Smooth muscle cell (in vitro differentiated cells): ENCODE measurements at regions not wholly inside any gene's neighbourhood (a gene's known extent, or its start where the extent isn't known, plus 50 kb on each side); places are given as distances from the start of the nearest gene placed in this dataset.

Experiments
- DNase-seq: peaks from one replicate; lab custom pipeline; 2025; ENCODE audit not compliant: unreplicated experiment; lab: John Stamatoyannopoulos, UW
- H2AFZ ChIP-seq: fragments of 200-600 bp; sonication (generic); 2 replicates; pipeline ENCODE4 v1.6.0; 2016; ENCODE audit warnings: antibody characterized with exemption, low read depth, mild to moderate bottlenecking
- H3F3A ChIP-seq: fragments of 200-600 bp; sonication (generic); 2 replicates; pipeline ENCODE4 v1.6.0; 2017; ENCODE audit warnings: antibody characterized with exemption, low read depth
- H3K27ac ChIP-seq: fragments of 200-600 bp; sonication (generic); 2 replicates; pipeline ENCODE4 v1.5.1; 2016; ENCODE audit warnings: low read depth, mild to moderate bottlenecking
- H3K27me3 ChIP-seq: fragments of 200-600 bp; sonication (generic); 2 replicates; pipeline ENCODE4 v1.6.1; 2016; ENCODE audit warnings: low read depth, mild to moderate bottlenecking
- H3K36me3 ChIP-seq: fragments of 200-600 bp; sonication (generic); 2 replicates; pipeline ENCODE4 v1.5.1; 2016; ENCODE audit warnings: low read depth
- H3K4me1 ChIP-seq: fragments of 200-600 bp; sonication (generic); 2 replicates; pipeline ENCODE4 v1.5.1; 2016; ENCODE audit warnings: low read depth
- H3K4me2 ChIP-seq: fragments of 200-600 bp; sonication (generic); 2 replicates; pipeline ENCODE4 v1.6.0; 2016; ENCODE audit warnings: mild to moderate bottlenecking
- H3K4me3 ChIP-seq: fragments of 200-600 bp; sonication (generic); 2 replicates; pipeline ENCODE4 v1.5.1; 2016; ENCODE audit warnings: mild to moderate bottlenecking
- H3K79me2 ChIP-seq: fragments of 200-600 bp; sonication (generic); 2 replicates; pipeline ENCODE4 v1.6.0; 2016; ENCODE audit warnings: low read depth, mild to moderate bottlenecking
- H3K9ac ChIP-seq: fragments of 200-600 bp; sonication (generic); 2 replicates; pipeline ENCODE4 v1.6.0; 2016; ENCODE audit warnings: low read depth
- H3K9me3 ChIP-seq: fragments of 200-600 bp; sonication (generic); replicated peaks from 2 replicates; pipeline ENCODE4 v1.5.1; 2016; ENCODE audit warnings: low read depth
- H4K20me1 ChIP-seq: fragments of 200-600 bp; sonication (generic); 2 replicates; pipeline ENCODE4 v1.6.0; 2016; ENCODE audit warnings: low read depth
- CTCF ChIP-seq: fragments of 200-600 bp; sonication (generic); IDR thresholded peaks from 2 replicates; pipeline ENCODE4 v1.5.1; 2017; ENCODE audit warnings: borderline replicate concordance, mild to moderate bottlenecking, antibody characterized with exemption; ENCODE audit not compliant: insufficient read depth, poor library complexity, severe bottlenecking
- WGBS: methylation state at CpG from one replicate; pipeline ENCODE4 v1.1.7; 2016; ENCODE audit warnings: low lambda C conversion rate; 5-methylcytosine and 5-hydroxymethylcytosine counted together

GRCh38 chr1:38536089-38536488 lies 323.5 kb downstream of the RRAGC start:
- no peak for DNase-seq
- H3K36me3 ChIP-seq, result no peaks in the 10 kb centered on the region
- no peak for TF ChIP-seq CTCF
- H2AFZ ChIP-seq, result no peak overlapping the region
- H3K27ac ChIP-seq, result no peak overlapping the region
- H3K4me2 ChIP-seq, result no peak overlapping the region
- H3K9ac ChIP-seq, result no peak overlapping the region
- H3K4me1 ChIP-seq, result no peaks in the 10 kb centered on the region
- H3K4me3 ChIP-seq, result no peak overlapping the region
- no peaks in the 10 kb centered on the region for H4K20me1 ChIP-seq
- no peaks in the 10 kb centered on the region for H3K79me2 ChIP-seq
- H3F3A ChIP-seq, result no peaks in the 10 kb centered on the region
- 92% methylated on average over 4 of the region's 4 CpGs for WGBS
- no peaks in the 10 kb centered on the region for H3K9me3 ChIP-seq
- H3K27me3 ChIP-seq, result no peaks in the 10 kb centered on the region

DNA sequence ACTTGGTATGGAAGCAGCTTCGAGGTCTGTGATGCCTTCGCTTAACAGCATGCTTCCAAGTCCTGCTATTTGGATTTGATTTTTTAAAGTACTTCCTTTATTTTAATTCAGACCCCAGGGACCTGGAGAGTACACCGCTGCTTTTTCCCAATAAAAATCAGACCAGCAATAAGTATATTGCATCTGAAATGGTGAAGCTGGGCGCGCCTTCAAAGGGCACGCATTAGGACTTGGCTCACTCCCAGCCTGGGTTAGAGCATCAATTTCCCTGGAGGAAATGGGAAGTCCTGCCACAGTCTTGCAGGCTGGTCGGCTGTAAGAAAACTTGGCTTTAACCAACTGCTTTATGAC lies 325.1 kb downstream of the RRAGC start:
- no peaks in the 10 kb centered on the region for H4K20me1 ChIP-seq
- DNase-seq, result no peak
- no peak overlapping the region for H3K27ac ChIP-seq
- H3K79me2 ChIP-seq, result no peaks in the 10 kb centered on the region
- no peak overlapping the region for H3K4me2 ChIP-seq
- no peak overlapping the region for H3K4me3 ChIP-seq
- H3K9me3 ChIP-seq, result no peaks in the 10 kb centered on the region
- H3K9ac ChIP-seq, result no peak overlapping the region
- no peak overlapping the region for H2AFZ ChIP-seq
- H3F3A ChIP-seq, result no peaks in the 10 kb centered on the region
- H3K4me1 ChIP-seq, result no peaks in the 10 kb centered on the region
- no peak for TF ChIP-seq CTCF
- H3K36me3 ChIP-seq, result no peaks in the 10 kb centered on the region
- 96% methylated on average over 7 of the region's 7 CpGs for WGBS
- no peaks in the 10 kb centered on the region for H3K27me3 ChIP-seq

DNA sequence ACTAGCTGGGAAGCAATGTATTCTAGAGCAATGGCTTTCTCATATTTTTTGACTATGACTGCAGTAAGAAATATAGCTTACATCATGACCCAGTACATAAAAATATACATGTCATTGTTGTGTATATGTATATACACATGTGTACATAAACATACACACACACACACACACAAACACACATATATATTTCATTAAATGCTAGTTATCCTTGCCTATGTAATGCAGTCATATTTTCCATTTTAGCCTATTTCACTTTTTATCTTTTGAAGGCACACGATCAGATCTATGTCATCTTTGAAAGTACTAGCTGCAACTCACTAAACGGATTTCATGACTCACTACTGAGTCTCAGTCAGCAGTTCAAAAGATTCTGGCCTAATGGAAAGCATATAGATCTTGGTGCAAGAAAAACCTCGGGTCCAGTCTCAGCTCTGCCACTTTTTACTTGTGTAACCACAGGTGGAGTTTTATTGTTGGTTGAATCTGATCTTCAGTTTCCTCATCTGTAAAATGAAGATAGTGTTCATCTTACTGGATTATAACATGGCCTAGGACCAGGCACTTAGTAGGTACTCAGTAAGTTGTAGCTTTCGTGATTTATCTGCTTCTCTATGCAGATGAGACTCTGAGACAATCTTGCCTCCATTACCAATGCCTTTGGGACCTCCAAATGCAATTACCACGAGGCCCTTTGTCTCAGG lies 325.6 kb downstream of the RRAGC start:
- 54% methylated on average over 5 of the region's 5 CpGs for WGBS
- H3F3A ChIP-seq, result no peaks in the 10 kb centered on the region
- no peaks in the 10 kb centered on the region for H3K4me1 ChIP-seq
- H2AFZ ChIP-seq, result no peak overlapping the region
- H3K4me3 ChIP-seq, result no peak overlapping the region
- H3K36me3 ChIP-seq, result no peaks in the 10 kb centered on the region
- H3K27me3 ChIP-seq, result no peaks in the 10 kb centered on the region
- no peaks in the 10 kb centered on the region for H3K9me3 ChIP-seq
- H3K79me2 ChIP-seq, result no peaks in the 10 kb centered on the region
- no peak overlapping the region for H3K9ac ChIP-seq
- H3K4me2 ChIP-seq, result no peak overlapping the region
- DNase-seq, result no peak
- TF ChIP-seq CTCF, result no peak
- no peak overlapping the region for H3K27ac ChIP-seq
- H4K20me1 ChIP-seq, result no peaks in the 10 kb centered on the region

GRCh38 chr1:38530957-38531356 lies 328.6 kb downstream of the RRAGC start:
- no peak overlapping the region for H3K4me3 ChIP-seq
- TF ChIP-seq CTCF, result no peak
- 81% methylated on average over 3 of the region's 3 CpGs for WGBS

More at GRCh38 chr1:38530957-38531356, 328.6 kb downstream of the RRAGC start:
- H3K4me1 ChIP-seq, result no peaks in the 10 kb centered on the region
- no peak overlapping the region for H2AFZ ChIP-seq
- H3K27ac ChIP-seq, result no peak overlapping the region
- H3F3A ChIP-seq, result no peaks in the 10 kb centered on the region
- peaks cover 3% of the 10 kb centered on the region for H3K27me3 ChIP-seq
- H3K36me3 ChIP-seq, result no peaks in the 10 kb centered on the region
- H3K4me2 ChIP-seq, result no peak overlapping the region
- DNase-seq, result no peak
- H3K9ac ChIP-seq, result no peak overlapping the region
- no peaks in the 10 kb centered on the region for H4K20me1 ChIP-seq
- no peaks in the 10 kb centered on the region for H3K79me2 ChIP-seq
- H3K9me3 ChIP-seq, result no peaks in the 10 kb centered on the region
